GM23338 (cell line): ENCODE measurements at regions not wholly inside any gene's neighbourhood (a gene's known extent, or its start where the extent isn't known, plus 50 kb on each side); places are given as distances from the start of the nearest gene placed in this dataset.

Experiments used
- ATAC-seq: fragments of 200-7000 bp; cut with Tn5 transposase; 3 replicates; pipeline ENCODE4 v1.9.1; 2020
- DNase-seq: peaks from one replicate; pipeline ENCODE4 v3.0.0-alpha.2; 2015; ENCODE audit warnings: low spot score
- H2AFZ ChIP-seq: fragments of 200-600 bp; sonication (generic); 2 replicates; pipeline ENCODE4 v1.8.0; 2016; ENCODE audit warnings: antibody characterized with exemption, mild to moderate bottlenecking, moderate library complexity
- H3F3A ChIP-seq: fragments of 200-600 bp; sonication (generic); replicated peaks from 2 replicates; pipeline ENCODE4 v1.8.0; 2017; ENCODE audit warnings: antibody characterized with exemption, mixed run types, low read depth
- H3K27ac ChIP-seq: fragments of 200-600 bp; sonication (generic); 2 replicates; pipeline ENCODE4 v1.6.1; 2016; ENCODE audit warnings: low read depth
- H3K27me3 ChIP-seq: fragments of 200-600 bp; sonication (generic); 2 replicates; pipeline ENCODE4 v1.8.0; 2016; ENCODE audit warnings: mild to moderate bottlenecking, mixed run types, moderate library complexity; ENCODE audit not compliant: insufficient read depth
- H3K36me3 ChIP-seq: fragments of 200-600 bp; sonication (generic); 2 replicates; pipeline ENCODE4 v1.8.0; 2016; ENCODE audit warnings: mild to moderate bottlenecking; ENCODE audit not compliant: insufficient read depth
- H3K4me1 ChIP-seq: fragments of 200-600 bp; sonication (generic); 2 replicates; pipeline ENCODE4 v1.8.0; 2016; ENCODE audit warnings: mild to moderate bottlenecking, moderate library complexity; ENCODE audit not compliant: insufficient read depth
- H3K4me2 ChIP-seq: fragments of 200-600 bp; sonication (generic); 2 replicates; pipeline ENCODE4 v1.7.1; 2017; ENCODE audit warnings: mixed run types
- H3K4me3 ChIP-seq: fragments of 200-600 bp; sonication (generic); 2 replicates; pipeline ENCODE4 v1.6.1; 2016; ENCODE audit warnings: mixed run types
- H3K79me2 ChIP-seq: fragments of 200-600 bp; sonication (generic); replicated peaks from 2 replicates; pipeline ENCODE4 v1.8.0; 2017; ENCODE audit warnings: mild to moderate bottlenecking; ENCODE audit not compliant: insufficient read depth
- H3K9me2 ChIP-seq: fragments of 200-600 bp; sonication (generic); 2 replicates; pipeline ENCODE4 v1.8.0; 2017; ENCODE audit not compliant: insufficient read depth
- H4K20me1 ChIP-seq: fragments of 200-600 bp; sonication (generic); replicated peaks from 2 replicates; pipeline ENCODE4 v1.8.0; 2017; ENCODE audit warnings: mild to moderate bottlenecking; ENCODE audit not compliant: insufficient read depth
- H3K27ac Mint-ChIP-seq: 2 replicates; pipeline ENCODE4 v1.8.0; 2020; ENCODE audit warnings: inconsistent platforms, mild to moderate bottlenecking, moderate library complexity, mixed read lengths
- H3K27me3 Mint-ChIP-seq: 3 replicates; pipeline ENCODE4 v1.8.0; 2022; ENCODE audit warnings: low read depth, mild to moderate bottlenecking, moderate library complexity, mixed read lengths, inconsistent platforms; ENCODE audit not compliant: insufficient read depth, poor library complexity
- H3K36me3 Mint-ChIP-seq: 3 replicates; pipeline ENCODE4 v1.8.0; 2021; ENCODE audit warnings: low read depth, mild to moderate bottlenecking, inconsistent platforms, moderate library complexity, mixed read lengths
- H3K4me1 Mint-ChIP-seq: 3 replicates; pipeline ENCODE4 v1.8.0; 2020; ENCODE audit warnings: mild to moderate bottlenecking, inconsistent platforms, mixed read lengths
- H3K4me3 Mint-ChIP-seq: 3 replicates; pipeline ENCODE4 v1.8.0; 2021; ENCODE audit warnings: moderate library complexity, mild to moderate bottlenecking, inconsistent platforms, mixed read lengths
- H3K9me3 Mint-ChIP-seq: 3 replicates; pipeline ENCODE4 v1.8.0; 2020; ENCODE audit warnings: moderate library complexity, mild to moderate bottlenecking, inconsistent platforms, mixed read lengths
- CREB1 ChIP-seq: fragments of 250-450 bp; sonication (Bioruptor Pico); IDR thresholded peaks from 2 replicates; pipeline ENCODE4 v1.5.0; 2020; ENCODE audit warnings: low read depth, mild to moderate bottlenecking, moderate library complexity
- CTCF ChIP-seq, 2 experiments: fragments of 200-600 bp in 1 of 2; sonication (generic) in 1 of 2; conservative IDR thresholded peaks; 2 replicates each; pipeline versions ENCODE4 v1.5.1 to v1.6.1; 2016 to 2017; ENCODE audit warnings: antibody characterized with exemption in 2 of 2, low read depth in 2 of 2, mild to moderate bottlenecking in 2 of 2, moderate library complexity in 1 of 2
- ETS1 ChIP-seq: IDR thresholded peaks from 2 replicates; pipeline ENCODE4 v1.6.1; 2016; ENCODE audit warnings: antibody characterized with exemption
- EZH2phosphoT487 ChIP-seq: fragments of 200-600 bp; sonication (generic); IDR thresholded peaks from one replicate; pipeline ENCODE4 v1.8.1; 2018; ENCODE audit warnings: antibody characterized with exemption; ENCODE audit not compliant: unreplicated experiment
- NANOG ChIP-seq: IDR thresholded peaks from 2 replicates; pipeline ENCODE4 v1.6.1; 2016; ENCODE audit warnings: antibody characterized with exemption, borderline replicate concordance
- POLR2AphosphoS5 ChIP-seq: IDR thresholded peaks from 2 replicates; pipeline ENCODE4 v1.6.1; 2016; ENCODE audit warnings: antibody characterized with exemption, low read depth
- STAT1 ChIP-seq: IDR thresholded peaks from one replicate; pipeline ENCODE4 v1.6.1; 2016; ENCODE audit warnings: antibody characterized with exemption; ENCODE audit not compliant: unreplicated experiment
- ZNF114 ChIP-seq: fragments of 250-450 bp; sonication (Bioruptor Pico); IDR thresholded peaks from 2 replicates; pipeline ENCODE4 v1.5.0; 2020; ENCODE audit warnings: mild to moderate bottlenecking, moderate library complexity
- ZNF331 ChIP-seq: fragments of 250-450 bp; sonication (Bioruptor Pico); IDR thresholded peaks from 2 replicates; pipeline ENCODE4 v1.5.0; 2020; ENCODE audit warnings: low read depth, mild to moderate bottlenecking, moderate library complexity
- ZNF462 ChIP-seq: fragments of 250-450 bp; sonication (Bioruptor Pico); IDR thresholded peaks from 2 replicates; pipeline ENCODE4 v1.5.0; 2020; ENCODE audit warnings: mild to moderate bottlenecking, moderate library complexity

GRCh38 chr2:128791985-128792320 lies 473.3 kb upstream of the HS6ST1 start:
- ATAC-seq (no peak), DNase-seq (no peak)
- no peaks in the 10 kb centered on the region for H3K9me2 ChIP-seq
- H4K20me1 ChIP-seq: no peaks in the 10 kb centered on the region
- Mint-ChIP-seq H3K27me3 (peaks cover 5% of the 10 kb centered on the region), H3K36me3 (no peaks in the 10 kb centered on the region), H3K9me3 (peaks cover 2% of the 10 kb centered on the region; the same call in 2 of the 3 replicates), H3K27ac (no peak overlapping the region), H3K4me3 (no peak overlapping the region), H3K4me1 (peaks cover 6% of the 10 kb centered on the region; the same call in 2 of the 3 replicates)
- no peaks in the 10 kb centered on the region for H3K36me3 ChIP-seq
- H3K4me1 ChIP-seq: 0 out of 2 replicates have a peak, but pooled peaks cover under 1% of the 10 kb centered on the region
- no peaks in the 10 kb centered on the region for H3F3A ChIP-seq
- TF ChIP-seq ETS1 (no peak), POLR2AphosphoS5 (no peak)
- H3K4me2 ChIP-seq: no peak overlapping the region
- no peaks in the 10 kb centered on the region for H3K79me2 ChIP-seq
- H2AFZ ChIP-seq: no peak overlapping the region
- no peak overlapping the region for H3K4me3 ChIP-seq
- no peaks in the 10 kb centered on the region for H3K27me3 ChIP-seq
- no peak overlapping the region for H3K27ac ChIP-seq

- Histone ChIP-seq H4K20me1 (no peaks in the 10 kb centered on the region), H2AFZ (no peak overlapping the region), H3K36me3 (no peaks in the 10 kb centered on the region), H3K4me1 (no peaks in the 10 kb centered on the region), H3K79me2 (no peaks in the 10 kb centered on the region), H3K4me3 (no peak overlapping the region), H3K27me3 (no peaks in the 10 kb centered on the region), H3K4me2 (no peak overlapping the region), H3K9me2 (no peaks in the 10 kb centered on the region), H3F3A (no peaks in the 10 kb centered on the region), H3K27ac (no peak overlapping the region)
- H3K36me3 Mint-ChIP-seq: no peaks in the 10 kb centered on the region
- no peaks in the 10 kb centered on the region; the same call in 2 of the 3 replicates for H3K4me1 Mint-ChIP-seq
- no peak overlapping the region for H3K4me3 Mint-ChIP-seq
- H3K9me3 Mint-ChIP-seq: peaks cover 2% of the 10 kb centered on the region; the same call in 2 of the 3 replicates
- H3K27ac Mint-ChIP-seq: no peak overlapping the region
- peaks cover 3% of the 10 kb centered on the region for H3K27me3 Mint-ChIP-seq
- ATAC-seq: no peak
- DNase-seq: no peak
- TF ChIP-seq ETS1 (no peak), NANOG (no peak), CREB1 (CRISPR knock-in tag) (no peak), ZNF331 (CRISPR knock-in tag) (no peak), STAT1 (no peak), POLR2AphosphoS5 (no peak), CTCF (conservative IDR thresholded peaks at IDR 0.05; ENCODE audit: low read depth in 2 of 2) (no peak), ZNF462 (CRISPR knock-in tag) (no peak), ZNF114 (CRISPR knock-in tag) (no peak), EZH2phosphoT487 (no peak)
Measured at GRCh38 chr2:128792476-128793054, 473.9 kb upstream of the HS6ST1 start.
